ENCODE measurements at regions not wholly inside any gene's neighbourhood (a gene's known extent, or its start where the extent isn't known, plus 50 kb on each side); places are given as distances from the start of the nearest gene placed in this dataset.

GRCh38 chr2:21294446-21294845, 170.7 kb downstream of the TDRD15 start:
- TF ChIP-seq CTCF (IDR thresholded peaks at IDR 0.05; ENCODE audit: insufficient read depth, low read length, missing control alignments): no peak
- POLR2A ChIA-PET: no interaction called here
- DNase-seq (ENCODE audit: low read depth, low spot score): no peak
- no peak overlapping the region for H3K4me3 ChIP-seq (ENCODE audit: low read depth, low read length)
- CTCF ChIA-PET: no interaction called here

GRCh38 chr2:21299411-21299810, 175.6 kb downstream of the TDRD15 start:
- TF ChIP-seq CTCF (IDR thresholded peaks at IDR 0.05; ENCODE audit: insufficient read depth, low read length, missing control alignments): no peak
- ChIA-PET CTCF (no interaction called here), POLR2A (no interaction called here)
- no peak for DNase-seq (ENCODE audit: low read depth, low spot score)
- no peak overlapping the region for H3K4me3 ChIP-seq (ENCODE audit: low read depth, low read length)

- POLR2A ChIA-PET: no interaction called here
- DNase-seq (ENCODE audit: low read depth, low spot score): no peak
- CTCF ChIA-PET: no interaction called here
- H3K4me3 ChIP-seq (ENCODE audit: low read depth, low read length): no peak overlapping the region
- TF ChIP-seq CTCF (IDR thresholded peaks at IDR 0.05; ENCODE audit: insufficient read depth, low read length, missing control alignments): no peak
These were observed 178.2 kb downstream of the TDRD15 start for GRCh38 chr2:21301871-21302455.

GRCh38 chr2:21303876-21304275, 180.1 kb downstream of the TDRD15 start:
- ChIA-PET POLR2A (no interaction called here), CTCF (no interaction called here)
- no peak overlapping the region for H3K4me3 ChIP-seq (ENCODE audit: low read depth, low read length)
- no peak for TF ChIP-seq CTCF (IDR thresholded peaks at IDR 0.05; ENCODE audit: insufficient read depth, low read length, missing control alignments)
- DNase-seq (ENCODE audit: low read depth, low spot score): no peak

- no peak for TF ChIP-seq CTCF (IDR thresholded peaks at IDR 0.05; ENCODE audit: insufficient read depth, low read length, missing control alignments)
- CTCF ChIA-PET: no interaction called here
- no peak overlapping the region for H3K4me3 ChIP-seq (ENCODE audit: low read depth, low read length)
- POLR2A ChIA-PET: no interaction called here
- no peak for DNase-seq (ENCODE audit: low read depth, low spot score)
These were observed 181.8 kb downstream of the TDRD15 start for GRCh38 chr2:21305581-21305980.

- no peak for DNase-seq (ENCODE audit: low read depth, low spot score)
These were observed 182.5 kb downstream of the TDRD15 start for GRCh38 chr2:21306235-21306634.

More at GRCh38 chr2:21306235-21306634, 182.5 kb downstream of the TDRD15 start:
- H3K4me3 ChIP-seq (ENCODE audit: low read depth, low read length): no peak overlapping the region
- CTCF ChIA-PET: no interaction called here
- POLR2A ChIA-PET: no interaction called here
- TF ChIP-seq CTCF (IDR thresholded peaks at IDR 0.05; ENCODE audit: insufficient read depth, low read length, missing control alignments): no peak

Data from AG04449 (cell line).